Lower leg skin (tissue), 4 donors: ENCODE measurements at regions not wholly inside any gene's neighbourhood (a gene's known extent, or its start where the extent isn't known, plus 50 kb on each side); places are given as distances from the start of the nearest gene placed in this dataset.

Source experiments
- DNase-seq, 2 donors: peaks; one replicate each; pipeline ENCODE4 v3.0.0-alpha.2; 2019; ENCODE audit warnings: low spot score in 2 of 2
- H3K4me3 ChIP-seq: fragments of 200-600 bp; sonication (generic); 2 replicates; pipeline ENCODE4 v1.5.1; 2017; ENCODE audit warnings: mild to moderate bottlenecking, low read depth; ENCODE audit not compliant: poor library complexity, severe bottlenecking
- POLR2A ChIP-seq, 2 donors: fragments of 450-650 bp; IDR thresholded peaks; one replicate each; pipeline ENCODE4 v1.6.1; 2016 to 2017; ENCODE audit warnings: antibody characterized with exemption in 2 of 2, mild to moderate bottlenecking in 1 of 2, moderate library complexity in 1 of 2
- WGBS, 2 donors: methylation state at CpG; one replicate each; pipeline ENCODE4 v1.1.5; 2018; 5-methylcytosine and 5-hydroxymethylcytosine counted together
- intact Hi-C: fragments of 100-400 bp; cut with DNase I; formaldehyde crosslinking; loops from one replicate; pipeline ENCODE4 v1.15.0; 2023; ENCODE audit warnings: low total_unique reads
- TF ChIP-seq, protein P1 (sequence below), 3 donors: fragments of 450-650 bp; IDR thresholded peaks; one replicate each; pipeline ENCODE4 v1.5.1; 2016; ENCODE audit warnings: antibody characterized with exemption in 3 of 3, mild to moderate bottlenecking in 3 of 3, moderate library complexity in 2 of 3

DNA sequence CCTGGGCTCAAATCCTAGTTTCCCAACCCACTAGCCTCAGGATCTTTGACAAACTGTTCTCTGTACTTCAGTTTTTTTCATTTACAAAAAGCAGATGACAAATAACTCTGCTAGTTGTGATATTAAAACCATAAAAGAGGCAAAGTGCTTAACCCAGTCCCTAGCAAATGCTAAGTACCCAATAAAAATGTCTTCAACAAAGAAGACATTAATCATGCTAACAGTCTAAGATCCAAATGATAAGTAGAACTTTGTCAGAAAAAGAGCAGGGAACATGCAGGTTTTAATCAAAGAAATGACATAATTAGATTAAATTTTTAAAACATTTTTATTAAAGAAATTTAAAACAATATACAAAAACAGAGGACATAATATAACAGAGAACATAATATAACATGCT, 203.0 kb upstream of the ADRA1B start:
- intact Hi-C loops, result no loop called here
- TF ChIP-seq POLR2A (IDR thresholded peaks at IDR 0.05), result no peak
- TF ChIP-seq, protein P1, sequence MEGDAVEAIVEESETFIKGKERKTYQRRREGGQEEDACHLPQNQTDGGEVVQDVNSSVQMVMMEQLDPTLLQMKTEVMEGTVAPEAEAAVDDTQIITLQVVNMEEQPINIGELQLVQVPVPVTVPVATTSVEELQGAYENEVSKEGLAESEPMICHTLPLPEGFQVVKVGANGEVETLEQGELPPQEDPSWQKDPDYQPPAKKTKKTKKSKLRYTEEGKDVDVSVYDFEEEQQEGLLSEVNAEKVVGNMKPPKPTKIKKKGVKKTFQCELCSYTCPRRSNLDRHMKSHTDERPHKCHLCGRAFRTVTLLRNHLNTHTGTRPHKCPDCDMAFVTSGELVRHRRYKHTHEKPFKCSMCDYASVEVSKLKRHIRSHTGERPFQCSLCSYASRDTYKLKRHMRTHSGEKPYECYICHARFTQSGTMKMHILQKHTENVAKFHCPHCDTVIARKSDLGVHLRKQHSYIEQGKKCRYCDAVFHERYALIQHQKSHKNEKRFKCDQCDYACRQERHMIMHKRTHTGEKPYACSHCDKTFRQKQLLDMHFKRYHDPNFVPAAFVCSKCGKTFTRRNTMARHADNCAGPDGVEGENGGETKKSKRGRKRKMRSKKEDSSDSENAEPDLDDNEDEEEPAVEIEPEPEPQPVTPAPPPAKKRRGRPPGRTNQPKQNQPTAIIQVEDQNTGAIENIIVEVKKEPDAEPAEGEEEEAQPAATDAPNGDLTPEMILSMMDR (IDR thresholded peaks at IDR 0.05), result no peak
- DNase-seq, result no peak
- H3K4me3 ChIP-seq, result no peak overlapping the region

DNA sequence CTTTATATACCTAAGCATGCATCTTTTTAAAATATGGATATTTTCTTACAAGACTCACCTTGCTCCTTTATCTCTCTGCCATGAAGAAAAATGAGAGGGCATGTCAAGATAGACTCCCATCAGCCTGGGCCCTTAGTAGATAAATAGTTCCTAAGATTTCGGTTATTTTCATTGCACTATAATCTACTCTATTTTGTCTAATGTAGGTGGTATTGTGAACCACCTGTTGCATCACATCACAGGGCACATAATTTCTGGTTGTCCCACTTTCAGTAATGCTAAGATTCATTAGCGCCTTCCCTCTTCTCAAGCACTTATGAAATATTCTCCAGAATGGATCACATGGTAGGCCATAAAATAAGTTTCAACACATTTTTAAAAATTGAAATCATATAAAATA, 202.5 kb upstream of the ADRA1B start:
- no peak overlapping the region for H3K4me3 ChIP-seq
- 83 to 93% methylated on average over 2 of the region's 2 CpGs for WGBS, 2 donors
- no peak for TF ChIP-seq POLR2A (IDR thresholded peaks at IDR 0.05)
- TF ChIP-seq, protein P1 (IDR thresholded peaks at IDR 0.05), result no peak
- no peak for DNase-seq
- intact Hi-C loops, result no loop called here

DNA sequence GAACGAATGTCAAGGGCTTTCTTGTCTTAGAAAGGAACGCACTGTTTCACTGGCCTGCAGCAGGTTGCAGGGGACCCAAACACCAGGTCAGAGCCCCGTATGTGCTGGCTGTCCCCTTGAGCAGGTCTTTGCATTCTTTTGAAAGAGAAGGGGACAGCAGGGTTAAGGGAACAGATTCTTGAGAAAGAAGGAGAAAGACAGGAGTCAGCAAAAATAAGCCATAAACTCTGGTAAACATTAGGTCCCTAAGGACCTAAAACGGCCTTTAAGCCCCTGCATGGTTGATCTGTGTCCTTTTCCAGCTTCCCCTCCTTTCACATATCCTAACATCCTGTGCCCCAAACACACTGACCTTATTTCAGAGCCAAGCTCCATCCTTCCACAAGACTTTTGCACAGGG, 190.8 kb upstream of the ADRA1B start:
- DNase-seq, result no peak
- no peak for TF ChIP-seq POLR2A (IDR thresholded peaks at IDR 0.05)
- TF ChIP-seq, protein P1 (IDR thresholded peaks at IDR 0.05), result no peak
- intact Hi-C loops, result loop anchor here (5.0 kb wide), 1 partner anchor 1653 kb away; no protein-coding TSS in a partner anchor
- WGBS, 2 donors, result 56 to 65% methylated on average over 4 of the region's 4 CpGs
- no peak overlapping the region for H3K4me3 ChIP-seq

DNA sequence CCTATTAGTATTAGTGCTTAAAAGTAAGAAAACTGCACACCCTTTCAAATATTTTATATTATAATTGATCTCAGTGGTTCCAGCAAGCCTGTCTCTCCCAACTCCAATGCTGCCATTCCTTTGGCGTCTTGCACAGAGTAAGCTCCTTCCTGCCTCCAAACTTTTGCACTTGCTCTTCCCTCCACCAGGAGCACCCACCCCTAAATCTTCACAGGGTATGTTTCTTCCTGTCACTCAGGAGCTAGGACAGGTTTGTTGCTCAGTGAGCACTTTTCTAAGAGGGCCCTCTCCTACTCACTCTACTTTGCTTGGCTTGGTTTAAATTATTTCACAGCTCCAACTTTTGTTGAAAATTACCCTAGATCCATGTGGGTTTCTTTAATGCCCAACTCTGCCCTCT, 189.1 kb upstream of the ADRA1B start:
- no peak overlapping the region for H3K4me3 ChIP-seq
- intact Hi-C loops, result loop anchor here (5.0 kb wide), 1 partner anchor 1655 kb away; no protein-coding TSS in a partner anchor
- DNase-seq, result no peak
- TF ChIP-seq, protein P1 (IDR thresholded peaks at IDR 0.05), result no peak
- no peak for TF ChIP-seq POLR2A (IDR thresholded peaks at IDR 0.05)
- WGBS, 2 donors, result 93 to 94% methylated on average over 1 of the region's 1 CpG

DNA sequence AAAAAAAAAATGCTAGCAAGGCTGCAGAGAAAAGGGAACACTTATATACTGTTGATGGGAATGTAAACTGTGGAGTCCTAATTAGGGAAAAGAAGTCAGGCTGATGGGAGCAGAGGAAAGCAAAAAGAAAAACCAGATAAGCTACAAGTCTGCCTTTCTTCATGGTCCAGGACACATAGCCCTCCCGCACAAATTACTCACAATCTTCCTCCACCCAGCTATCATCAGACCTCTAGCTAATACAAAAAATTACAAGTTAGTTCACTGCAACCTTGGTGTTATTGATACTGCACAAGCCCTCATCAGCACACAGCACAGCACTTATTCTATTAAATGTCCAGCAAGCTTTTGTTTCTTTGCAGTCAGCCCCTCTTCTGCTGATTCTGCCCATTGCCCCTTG, 186.0 kb upstream of the ADRA1B start:
- TF ChIP-seq, protein P1 (IDR thresholded peaks at IDR 0.05), result no peak
- TF ChIP-seq POLR2A (IDR thresholded peaks at IDR 0.05), result no peak
- intact Hi-C loops, result no loop called here
- no peak overlapping the region for H3K4me3 ChIP-seq
- WGBS, 2 donors, result 85 to 94% methylated on average over 1 of the region's 1 CpG
- DNase-seq, result no peak

DNA sequence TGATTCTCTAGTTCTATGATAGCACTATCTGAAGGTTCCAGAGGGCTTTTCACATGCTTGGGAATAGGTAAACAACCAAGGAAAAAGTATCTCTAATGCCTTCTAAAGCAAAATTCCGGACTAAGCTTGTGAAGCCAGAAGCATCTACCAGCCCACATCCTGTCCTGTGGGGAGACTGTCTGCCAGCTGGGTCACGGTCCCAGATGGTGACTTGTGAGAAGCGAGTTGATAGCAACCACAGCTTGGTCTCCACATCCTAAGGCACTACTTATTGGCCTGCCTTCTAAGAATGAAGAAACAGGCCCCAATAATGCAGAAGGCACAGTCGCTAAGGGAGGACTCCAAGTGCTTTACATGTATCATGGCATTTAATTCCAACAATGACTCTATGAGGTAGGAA, 184.1 kb upstream of the ADRA1B start:
- intact Hi-C loops, result no loop called here
- TF ChIP-seq POLR2A (IDR thresholded peaks at IDR 0.05), result no peak
- TF ChIP-seq, protein P1 (IDR thresholded peaks at IDR 0.05), result no peak
- 70 to 74% methylated on average over 4 of the region's 4 CpGs for WGBS, 2 donors
- H3K4me3 ChIP-seq, result no peak overlapping the region
- DNase-seq, result no peak
